HFFc6 (cell line): ENCODE measurements at regions not wholly inside any gene's neighbourhood (a gene's known extent, or its start where the extent isn't known, plus 50 kb on each side); places are given as distances from the start of the nearest gene placed in this dataset.
"Not testable (repeated sequence)": the region's sequence is repeated elsewhere in the genome, so short reads cannot be mapped to it uniquely, and the experiment has no call there.

Experiments
- DNase-seq: peaks from one replicate; pipeline ENCODE4 v3.0.0-alpha.2; 2018
- H3K27ac Mint-ChIP-seq: 2 replicates; pipeline ENCODE4 v1.8.0; 2020; ENCODE audit warnings: mild to moderate bottlenecking, mixed read lengths
- H3K27me3 Mint-ChIP-seq: 2 replicates; pipeline ENCODE4 v1.8.0; 2021; ENCODE audit warnings: mild to moderate bottlenecking, moderate library complexity, mixed read lengths; ENCODE audit not compliant: insufficient read depth
- H3K36me3 Mint-ChIP-seq: 2 replicates; pipeline ENCODE4 v1.8.0; 2021; ENCODE audit warnings: low read depth, mixed read lengths
- H3K4me1 Mint-ChIP-seq: 2 replicates; pipeline ENCODE4 v1.8.0; 2020; ENCODE audit warnings: low read depth, mixed read lengths
- H3K4me3 Mint-ChIP-seq: 2 replicates; pipeline ENCODE4 v1.8.0; 2020; ENCODE audit warnings: mild to moderate bottlenecking, moderate library complexity, mixed read lengths
- H3K9me3 Mint-ChIP-seq: 2 replicates; pipeline ENCODE4 v1.8.0; 2020; ENCODE audit warnings: mild to moderate bottlenecking, mixed read lengths
- CTCF ChIP-seq: fragments of 200-600 bp; sonication (generic); IDR thresholded peaks from 2 replicates; pipeline ENCODE4 v1.5.0; 2021; ENCODE audit warnings: antibody characterized with exemption, mild to moderate bottlenecking

GRCh38 chr6:26749759-26750126, 90.2 kb upstream of the ZNF322 start:
- not testable (repeated sequence) for H3K36me3 Mint-ChIP-seq

GRCh38 chr6:26754212-26754611, 94.7 kb upstream of the ZNF322 start:
- peaks cover 14% of the 10 kb centered on the region for H3K4me1 Mint-ChIP-seq
- H3K9me3 Mint-ChIP-seq = no peaks in the 10 kb centered on the region; the same call in 1 of the 2 replicates
- peak overlapping the region; percentile 76; the same call in 1 of the 2 replicates for H3K4me3 Mint-ChIP-seq
- no peak overlapping the region for H3K27ac Mint-ChIP-seq
- peaks cover 23% of the 10 kb centered on the region for H3K27me3 Mint-ChIP-seq
- no peak for DNase-seq
- TF ChIP-seq CTCF = no peak
- no peaks in the 10 kb centered on the region for H3K36me3 Mint-ChIP-seq

More at GRCh38 chr6:26749759-26750126, 90.2 kb upstream of the ZNF322 start:
- not testable (repeated sequence) for H3K4me1 Mint-ChIP-seq, H3K4me3 Mint-ChIP-seq, H3K27ac Mint-ChIP-seq, H3K9me3 Mint-ChIP-seq
- peak; percentile 43 for DNase-seq
- H3K27me3 Mint-ChIP-seq = peaks cover 28% of the 10 kb centered on the region

- Mint-ChIP-seq H3K4me1 (peaks cover 14% of the 10 kb centered on the region), H3K27me3 (peaks cover 23% of the 10 kb centered on the region), H3K4me3 (peak overlapping the region; percentile 76)
- not testable (repeated sequence) for H3K9me3 Mint-ChIP-seq, H3K27ac Mint-ChIP-seq, DNase-seq, H3K36me3 Mint-ChIP-seq
These were observed 95.3 kb upstream of the ZNF322 start for GRCh38 chr6:26754801-26755200.

GRCh38 chr6:26756067-26756805, 96.7 kb upstream of the ZNF322 start:
- Mint-ChIP-seq H3K27me3 (peaks cover 23% of the 10 kb centered on the region), H3K4me3 (peak overlapping the region; percentile 94), H3K27ac (peak overlapping the region; percentile 40; the same call in 1 of the 2 replicates), H3K4me1 (peaks cover 14% of the 10 kb centered on the region)
- H3K36me3 Mint-ChIP-seq, H3K9me3 Mint-ChIP-seq: not testable (repeated sequence)
- DNase-seq = peak; percentile 93

- not testable (repeated sequence) for H3K27ac Mint-ChIP-seq, H3K27me3 Mint-ChIP-seq, H3K9me3 Mint-ChIP-seq, H3K4me3 Mint-ChIP-seq, DNase-seq, H3K4me1 Mint-ChIP-seq, H3K36me3 Mint-ChIP-seq
These were observed 106.8 kb upstream of the ZNF322 start for GRCh38 chr6:26766203-26766902.

GRCh38 chr6:26770941-26771666, 111.6 kb upstream of the ZNF322 start:
- H3K4me3 Mint-ChIP-seq, H3K27me3 Mint-ChIP-seq, H3K4me1 Mint-ChIP-seq, H3K36me3 Mint-ChIP-seq, H3K9me3 Mint-ChIP-seq, H3K27ac Mint-ChIP-seq, DNase-seq: not testable (repeated sequence)

- not testable (repeated sequence) for H3K27ac Mint-ChIP-seq, H3K9me3 Mint-ChIP-seq, H3K36me3 Mint-ChIP-seq, H3K4me3 Mint-ChIP-seq, DNase-seq, H3K4me1 Mint-ChIP-seq, H3K27me3 Mint-ChIP-seq
These were observed 113.9 kb upstream of the ZNF322 start for GRCh38 chr6:26773414-26773813.

GRCh38 chr6:26780563-26780962, 121.0 kb upstream of the ZNF322 start:
- not testable (repeated sequence) for H3K27me3 Mint-ChIP-seq, H3K4me1 Mint-ChIP-seq, H3K9me3 Mint-ChIP-seq, DNase-seq, H3K36me3 Mint-ChIP-seq, H3K4me3 Mint-ChIP-seq, H3K27ac Mint-ChIP-seq

GRCh38 chr6:26795474-26796307, 136.1 kb upstream of the ZNF322 start:
- DNase-seq, H3K27me3 Mint-ChIP-seq, H3K4me1 Mint-ChIP-seq, H3K27ac Mint-ChIP-seq, H3K36me3 Mint-ChIP-seq, H3K4me3 Mint-ChIP-seq, H3K9me3 Mint-ChIP-seq: not testable (repeated sequence)

GRCh38 chr6:26799903-26800633, 140.5 kb upstream of the ZNF322 start:
- not testable (repeated sequence) for H3K9me3 Mint-ChIP-seq, H3K4me1 Mint-ChIP-seq, H3K27ac Mint-ChIP-seq, H3K4me3 Mint-ChIP-seq, H3K36me3 Mint-ChIP-seq, H3K27me3 Mint-ChIP-seq, DNase-seq

- not testable (repeated sequence) for H3K4me1 Mint-ChIP-seq, H3K27ac Mint-ChIP-seq, H3K9me3 Mint-ChIP-seq, DNase-seq, H3K27me3 Mint-ChIP-seq, H3K36me3 Mint-ChIP-seq, H3K4me3 Mint-ChIP-seq
These were observed 144.2 kb upstream of the ZNF322 start for GRCh38 chr6:26803762-26804161.
